HG03571 (cell line): ENCODE measurements at regions not wholly inside any gene's neighbourhood (a gene's known extent, or its start where the extent isn't known, plus 50 kb on each side); places are given as distances from the start of the nearest gene placed in this dataset.

Experiments used
- ATAC-seq: cut with Tn5 transposase; IDR thresholded peaks from one replicate; pipeline ENCODE4 v1.9.1; 2021; ENCODE audit not compliant: unreplicated experiment

- ATAC-seq, result no peak
These were observed 146.9 kb downstream of the CD47 start for GRCh38 chr3:107943786-107944523.

- no peak for ATAC-seq
These were observed 147.7 kb downstream of the CD47 start for GRCh38 chr3:107942951-107943749.

- ATAC-seq, result no peak
These were observed 148.6 kb downstream of the CD47 start for GRCh38 chr3:107942244-107942643.

DNA sequence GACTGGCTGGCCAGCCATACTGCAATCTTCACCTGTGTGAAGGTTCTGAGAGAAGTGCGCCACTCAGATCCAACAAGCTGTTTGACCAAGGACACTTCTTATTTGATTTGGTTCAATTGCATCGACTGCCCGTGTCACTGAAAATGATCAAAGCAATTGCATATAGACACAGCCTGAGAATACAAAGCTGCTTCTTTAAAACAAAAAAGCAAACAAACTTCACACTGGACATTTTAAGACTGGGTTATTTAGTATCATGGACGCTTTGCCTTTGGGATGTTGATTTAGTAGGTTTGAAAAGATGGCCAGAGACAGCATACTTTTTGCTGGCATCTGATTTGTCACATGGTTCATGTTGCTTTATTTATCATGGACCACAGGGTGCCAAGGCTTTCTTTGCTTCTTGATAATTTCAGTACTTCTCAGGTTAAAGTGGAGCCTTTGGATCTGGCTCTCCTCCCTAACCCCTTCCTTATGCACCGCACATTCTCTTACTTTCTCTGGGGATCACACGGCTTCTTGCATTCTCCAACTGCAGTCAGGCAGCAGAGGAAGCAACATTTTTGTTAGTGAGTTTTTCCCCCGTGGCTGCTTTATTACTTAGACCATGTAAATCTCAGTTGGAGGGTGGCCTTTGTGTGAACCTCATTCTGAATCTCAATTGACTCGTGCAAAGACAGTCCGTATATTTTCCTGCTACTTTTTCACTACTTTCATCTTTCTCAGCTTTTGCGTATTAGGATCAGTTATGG is 151.0 kb downstream of the CD47 start:
- ATAC-seq, result no peak

- ATAC-seq, result no peak
These were observed 152.7 kb downstream of the CD47 start for GRCh38 chr3:107938143-107938542.

DNA sequence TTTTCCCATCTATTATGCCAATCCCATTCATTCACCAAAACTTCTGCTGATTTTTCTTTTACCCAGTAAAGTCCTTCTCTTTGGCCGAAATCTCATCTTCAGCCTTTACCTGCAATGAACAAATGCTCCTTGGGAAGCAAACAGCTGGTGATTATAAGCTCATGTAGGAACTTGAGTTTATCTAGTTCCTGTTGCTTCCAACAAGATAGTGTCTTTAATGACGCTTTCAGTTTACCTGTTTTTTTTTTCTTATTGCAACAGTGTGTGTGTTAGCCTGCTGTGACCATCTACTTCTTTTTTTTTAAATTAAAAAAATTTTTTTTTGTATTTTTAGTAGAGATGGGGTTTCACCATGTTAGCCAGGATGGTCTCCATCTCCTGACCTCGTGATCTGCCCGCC is 156.0 kb downstream of the CD47 start:
- ATAC-seq, result no peak

DNA sequence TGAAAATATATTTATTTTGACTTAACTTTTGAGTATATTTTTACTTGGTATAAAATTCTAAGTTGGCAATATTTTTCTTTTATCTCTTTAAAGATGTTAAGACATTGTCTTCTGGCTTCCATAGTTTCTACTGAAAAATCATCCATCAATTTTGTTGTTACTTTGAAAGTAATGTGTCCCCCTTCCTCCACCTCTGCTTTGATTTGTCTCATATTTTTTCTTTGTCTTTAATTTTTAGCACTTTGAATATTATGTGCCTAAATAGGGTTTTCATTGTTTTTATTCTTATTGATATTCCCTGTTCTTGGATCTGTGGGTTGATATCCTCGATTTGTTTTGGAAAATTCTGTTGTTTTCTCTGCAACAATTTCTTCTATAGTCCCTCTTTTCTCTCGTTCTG is 157.4 kb downstream of the CD47 start:
- no peak for ATAC-seq

DNA sequence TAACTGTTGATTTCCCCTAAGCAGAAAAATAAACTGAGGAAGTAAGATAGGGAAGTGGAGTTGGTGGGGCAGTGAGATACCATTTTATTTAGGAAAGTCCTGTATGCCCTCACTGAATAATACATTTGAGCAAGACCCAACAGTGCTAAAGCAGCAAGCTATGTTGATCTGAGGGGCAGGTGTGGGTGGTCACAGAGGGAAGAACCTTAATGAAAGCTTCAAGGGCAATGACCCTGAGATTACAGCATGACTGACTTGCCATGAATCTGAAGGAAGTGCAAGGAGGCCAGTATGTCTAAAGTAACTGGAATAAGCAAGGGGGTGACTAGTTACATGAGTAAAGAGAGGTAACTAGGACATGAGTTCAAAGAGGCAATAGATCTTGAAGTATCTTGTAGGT is 159.5 kb downstream of the CD47 start:
- no peak for ATAC-seq

DNA sequence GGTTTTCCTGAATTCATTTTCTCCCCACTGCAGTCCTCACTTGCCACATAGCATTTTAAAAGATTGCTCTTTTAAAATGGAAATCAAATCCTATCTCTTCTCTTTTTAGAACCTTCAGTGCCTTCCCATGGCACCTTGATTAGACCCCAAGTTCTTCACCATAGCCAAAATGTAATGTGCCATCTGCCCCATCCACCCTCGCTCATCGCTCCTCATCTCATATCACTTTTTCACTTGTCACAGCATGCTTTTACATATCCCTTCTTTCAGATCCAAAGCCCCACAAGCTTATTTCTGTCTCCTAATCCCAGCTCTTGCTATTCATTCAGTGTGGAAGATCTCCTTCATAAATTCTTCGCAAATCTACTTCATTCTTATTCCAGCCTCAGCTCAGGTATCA is 161.7 kb downstream of the CD47 start:
- ATAC-seq, result no peak

DNA sequence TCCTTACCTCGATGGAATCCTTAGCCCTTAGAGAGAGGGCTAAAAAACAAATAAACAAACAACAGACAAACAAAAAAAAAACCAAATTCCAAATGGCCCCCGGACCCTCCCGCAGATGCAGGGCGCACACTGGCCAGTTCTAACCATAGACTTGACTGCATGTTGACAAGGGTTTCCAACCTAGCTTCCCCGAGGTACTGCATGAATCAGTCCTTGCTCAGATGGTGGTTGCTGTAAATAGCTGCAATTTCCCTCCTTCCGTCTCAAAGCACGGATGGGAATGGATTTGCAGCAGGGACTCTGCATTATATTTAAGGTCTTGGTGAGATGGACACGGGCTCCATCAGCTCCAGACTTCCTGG is 162.8 kb downstream of the CD47 start:
- ATAC-seq, result no peak

- peak; percentile 95 for ATAC-seq
These were observed 163.3 kb downstream of the CD47 start for GRCh38 chr3:107927361-107928083.

- ATAC-seq, result no peak
These were observed 165.0 kb downstream of the CD47 start for GRCh38 chr3:107925851-107926250.

- no peak for ATAC-seq
These were observed 169.8 kb downstream of the CD47 start for GRCh38 chr3:107921038-107921437.

DNA sequence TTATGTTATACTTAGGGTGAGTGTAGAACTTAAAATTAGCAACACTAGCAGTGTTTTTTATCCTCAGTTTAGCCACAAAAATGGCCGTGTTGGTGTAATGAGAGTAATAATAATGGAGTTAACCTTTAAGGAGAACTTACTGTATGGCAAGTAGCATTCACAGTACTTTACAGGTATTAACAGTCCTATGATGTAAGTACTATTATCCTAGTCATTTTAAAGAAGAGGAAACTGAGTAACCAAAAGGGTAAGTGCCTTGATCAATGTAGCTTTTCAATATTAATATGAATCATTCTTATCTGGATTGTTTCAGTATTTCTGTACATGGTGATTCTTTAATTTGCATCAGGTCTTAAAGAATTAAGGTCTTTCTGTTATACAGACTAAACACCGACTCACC is 170.3 kb downstream of the CD47 start:
- ATAC-seq, result no peak

DNA sequence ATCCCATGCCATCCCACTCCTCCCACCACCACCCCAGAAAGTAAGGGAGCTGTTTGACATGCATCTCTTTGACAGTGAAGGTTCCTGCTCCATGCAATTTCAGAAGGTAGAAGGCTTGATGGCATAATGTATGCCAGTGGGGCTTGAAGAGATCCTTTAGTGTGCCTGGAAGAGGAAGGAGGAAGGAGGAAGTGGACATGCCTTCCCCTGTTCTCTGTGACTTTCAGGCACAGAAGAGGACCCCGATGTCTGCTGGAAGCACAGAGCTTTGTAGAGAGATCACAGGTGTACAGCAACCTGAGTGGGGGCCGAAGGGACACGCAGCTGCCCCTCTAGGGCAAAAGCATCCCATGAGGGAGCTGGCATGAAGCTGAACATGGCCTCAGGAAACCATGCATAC is 171.6 kb downstream of the CD47 start:
- ATAC-seq, result no peak

DNA sequence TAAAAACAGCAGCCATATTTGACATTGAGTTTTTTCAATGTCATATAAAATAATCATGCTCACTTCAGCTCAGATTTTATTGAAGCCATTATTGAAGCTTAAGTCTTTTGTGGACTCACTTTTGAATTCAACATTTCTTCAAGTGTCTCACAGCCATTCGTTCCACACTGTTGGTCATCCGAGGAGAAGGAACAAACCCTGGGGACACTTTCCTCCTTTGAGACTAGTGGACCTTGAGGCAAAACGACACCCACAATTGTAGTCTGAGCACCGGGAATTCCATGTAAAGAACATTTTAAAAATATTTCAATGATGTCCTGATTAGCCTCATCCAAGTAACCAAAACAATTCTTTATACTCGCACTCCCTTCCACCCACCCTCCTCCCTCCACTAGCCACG is 174.7 kb downstream of the CD47 start:
- no peak for ATAC-seq

GRCh38 chr3:107915706-107916105 is 175.1 kb downstream of the CD47 start:
- ATAC-seq, result no peak

DNA sequence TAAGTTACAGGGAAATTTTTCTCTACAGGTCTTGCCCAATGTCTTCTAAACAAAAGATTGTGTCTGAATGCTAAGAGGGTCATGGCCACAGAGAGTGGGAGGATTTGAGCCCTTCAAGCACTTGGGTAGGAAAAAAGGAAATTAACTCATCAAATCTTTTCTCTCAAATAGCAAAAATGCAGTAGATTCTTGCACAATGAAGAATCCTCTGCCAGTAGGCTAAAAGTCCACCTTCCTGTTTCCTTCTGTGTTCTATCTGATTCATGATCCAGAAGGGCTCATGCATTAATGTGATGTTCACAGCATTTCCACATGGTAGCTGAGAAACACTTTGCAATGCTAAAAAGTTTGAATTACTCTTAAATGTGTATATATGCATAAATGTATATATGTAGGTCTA is 177.1 kb downstream of the CD47 start:
- no peak for ATAC-seq

DNA sequence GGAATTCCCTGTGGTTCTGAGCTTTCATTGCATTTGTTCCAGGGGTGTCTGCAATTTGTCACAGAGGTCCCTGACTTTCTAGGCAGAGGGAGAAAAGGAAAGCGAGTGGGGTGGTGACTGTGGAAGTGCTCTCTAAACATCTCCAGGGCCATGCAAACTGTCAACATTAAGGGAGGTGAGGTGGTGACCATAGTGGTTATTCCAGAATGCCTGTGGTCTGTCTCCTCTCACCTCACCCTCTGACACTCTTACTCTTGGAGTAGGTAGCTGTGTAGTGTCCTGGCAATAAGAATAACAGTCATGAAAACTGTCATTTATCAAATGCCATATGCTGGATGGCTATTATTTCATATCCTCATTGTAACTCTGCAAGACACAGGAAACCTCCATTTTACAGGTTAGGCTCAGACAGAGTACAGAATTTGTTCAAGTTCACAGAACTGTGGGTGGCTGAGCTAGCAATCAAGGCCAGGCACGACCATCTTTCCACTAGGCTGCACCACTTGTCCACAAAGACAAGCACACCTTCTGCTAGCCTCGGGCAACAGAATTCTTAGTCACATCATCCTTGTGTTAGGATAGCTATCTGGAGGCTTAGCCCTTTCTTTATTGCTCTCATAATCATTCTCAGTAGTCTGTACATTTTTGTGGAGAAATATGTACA is 179.4 kb downstream of the CD47 start:
- ATAC-seq, result peak; percentile 17

GRCh38 chr3:107910713-107911259 is 180.0 kb downstream of the CD47 start:
- ATAC-seq, result peak; percentile 77
